Keratinocyte (primary cell): ENCODE measurements at regions not wholly inside any gene's neighbourhood (a gene's known extent, or its start where the extent isn't known, plus 50 kb on each side); places are given as distances from the start of the nearest gene placed in this dataset.

Experiments
- DNase-seq: peaks from one replicate; pipeline ENCODE4 v3.0.0-alpha.2; 2011; ENCODE audit warnings: low read depth, missing footprints, low spot score
- FAIRE-seq: peaks from 2 replicates; lab custom pipeline; 2011; peaks lifted over from hg19 to GRCh38; lab: Jason Lieb, UNC
- H2AFZ ChIP-seq: 2 replicates; pipeline ENCODE4 v1.6.0; 2012; ENCODE audit warnings: low read length, control low read depth, inconsistent platforms; ENCODE audit not compliant: control insufficient read depth
- H3K27ac ChIP-seq: 2 replicates; pipeline ENCODE4 v1.5.1; 2011; ENCODE audit warnings: low read length; ENCODE audit not compliant: control insufficient read depth, insufficient read depth
- H3K27me3 ChIP-seq: 3 replicates; pipeline ENCODE4 v1.6.0; 2011; ENCODE audit warnings: low read length; ENCODE audit not compliant: control insufficient read depth, insufficient read depth; ENCODE audit errors: extremely low read depth
- H3K36me3 ChIP-seq, 2 experiments: 2 replicates in 1 of 2; 3 replicates in 1 of 2; pipeline ENCODE4 v1.5.1; 2011; ENCODE audit warnings: low read length in 2 of 2, mild to moderate bottlenecking in 1 of 2; ENCODE audit not compliant: control insufficient read depth in 2 of 2, insufficient read depth in 2 of 2; ENCODE audit errors: extremely low read depth in 1 of 2
- H3K4me1 ChIP-seq: 3 replicates; pipeline ENCODE4 v1.5.1; 2011; ENCODE audit warnings: low read length; ENCODE audit not compliant: control insufficient read depth, insufficient read depth; ENCODE audit errors: extremely low read depth
- H3K4me2 ChIP-seq: 3 replicates; pipeline ENCODE4 v1.6.0; 2011; ENCODE audit warnings: low read depth, low read length; ENCODE audit not compliant: control insufficient read depth, insufficient read depth; ENCODE audit errors: extremely low read depth
- H3K4me3 ChIP-seq, 3 experiments: fragments of 200-600 bp in 1 of 3; sonication (generic) in 1 of 3; 2 replicates in 2 of 3; 3 replicates in 1 of 3; pipeline ENCODE4 v1.5.1; 2011 to 2016; ENCODE audit warnings: low read length in 3 of 3, mild to moderate bottlenecking in 3 of 3, control low read depth in 2 of 3, inconsistent platforms in 1 of 3, low read depth in 1 of 3, mixed read lengths in 1 of 3, mixed run types in 1 of 3, moderate library complexity in 1 of 3; ENCODE audit not compliant: control insufficient read depth in 2 of 3, insufficient read depth in 2 of 3; ENCODE audit errors: extremely low read depth in 1 of 3
- H3K79me2 ChIP-seq: 2 replicates; pipeline ENCODE4 v1.6.0; 2012; ENCODE audit warnings: low read length; ENCODE audit not compliant: control insufficient read depth, insufficient read depth
- H3K9ac ChIP-seq: 3 replicates; pipeline ENCODE4 v1.6.0; 2011; ENCODE audit warnings: low read length; ENCODE audit not compliant: control insufficient read depth, insufficient read depth; ENCODE audit errors: extremely low read depth
- H3K9me1 ChIP-seq: 3 replicates; pipeline ENCODE4 v1.6.0; 2011; ENCODE audit warnings: low read length; ENCODE audit not compliant: control insufficient read depth, insufficient read depth; ENCODE audit errors: extremely low read depth
- H3K9me3 ChIP-seq: 2 replicates; pipeline ENCODE4 v1.5.1; 2012; ENCODE audit warnings: low read depth, low read length; ENCODE audit not compliant: control insufficient read depth
- H4K20me1 ChIP-seq: 3 replicates; pipeline ENCODE4 v1.6.0; 2011; ENCODE audit warnings: low read length; ENCODE audit not compliant: control insufficient read depth, insufficient read depth; ENCODE audit errors: extremely low read depth
- CTCF ChIP-seq, 3 experiments: IDR thresholded peaks in 1 of 3; conservative IDR thresholded peaks in 1 of 3; optimal IDR thresholded peaks in 1 of 3; 2 replicates in 2 of 3; 3 replicates in 1 of 3; pipeline versions ENCODE3 to v1.5.1; 2011; ENCODE audit warnings: low read length in 3 of 3, mild to moderate bottlenecking in 3 of 3, moderate library complexity in 2 of 3, control low read depth in 1 of 3, inconsistent platforms in 1 of 3; ENCODE audit not compliant: insufficient read depth in 2 of 3; ENCODE audit errors: extremely low read depth in 1 of 3
- EZH2 ChIP-seq: IDR thresholded peaks from one replicate; pipeline ENCODE4 v1.6.1; 2012; ENCODE audit warnings: inconsistent platforms, mild to moderate bottlenecking, low read length, moderate library complexity
- dilution Hi-C: fragments of 300-500 bp; cut with MboI; formaldehyde crosslinking; loops from one replicate; pipeline ENCODE4 v1.7.0; 2020; ENCODE audit warnings: low sequenced_read_pairs; ENCODE audit not compliant: extremely low pct_ligation_motif_present

DNA sequence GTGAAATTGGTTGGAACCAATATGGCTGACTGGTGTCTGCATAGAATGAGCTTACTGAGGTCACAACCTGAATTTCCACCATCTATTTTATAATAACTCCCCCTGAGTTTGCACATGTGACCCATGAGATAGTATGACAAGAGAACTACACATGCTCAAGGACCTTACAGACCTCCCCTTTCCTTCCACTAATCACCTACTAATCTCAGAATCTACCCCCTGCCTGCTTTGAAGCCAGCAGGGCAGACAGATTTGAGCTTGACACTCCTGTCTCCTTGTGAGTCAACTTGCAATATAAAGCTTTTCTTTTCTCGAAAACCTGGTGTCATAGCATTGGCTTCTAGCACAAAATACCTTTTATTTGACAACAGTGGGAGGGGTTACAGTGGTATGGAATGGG lies 248.4 kb downstream of the RFC3 start:
- H3K36me3 ChIP-seq, result no peaks in the 10 kb centered on the region
- H3K9me3 ChIP-seq, result no peaks in the 10 kb centered on the region
- peak overlapping the region; percentile 22 for H3K4me2 ChIP-seq
- no peak overlapping the region for H3K9ac ChIP-seq
- no peaks in the 10 kb centered on the region for H3K79me2 ChIP-seq
- H3K9me1 ChIP-seq, result no peaks in the 10 kb centered on the region
- no peak overlapping the region for H3K4me3 ChIP-seq
- peak overlapping the region; percentile 5 for H3K27ac ChIP-seq
- H2AFZ ChIP-seq, result peak overlapping the region; percentile 1
- no peaks in the 10 kb centered on the region for H3K27me3 ChIP-seq
- no peaks in the 10 kb centered on the region for H4K20me1 ChIP-seq
- H3K4me1 ChIP-seq, result peaks cover 20% of the 10 kb centered on the region
- DNase-seq, result no peak
- dilution Hi-C loops, result no loop called here
- no peak for FAIRE-seq
- TF ChIP-seq EZH2 (no peak), CTCF (optimal IDR thresholded peaks at IDR 0.05 in 1 of 3, IDR thresholded peaks at IDR 0.05 in 1 of 3, conservative IDR thresholded peaks at IDR 0.05 in 1 of 3; ENCODE audit: extremely low read depth in 1 of 3, insufficient read depth in 2 of 3, low read length in 3 of 3) (no peak)

DNA sequence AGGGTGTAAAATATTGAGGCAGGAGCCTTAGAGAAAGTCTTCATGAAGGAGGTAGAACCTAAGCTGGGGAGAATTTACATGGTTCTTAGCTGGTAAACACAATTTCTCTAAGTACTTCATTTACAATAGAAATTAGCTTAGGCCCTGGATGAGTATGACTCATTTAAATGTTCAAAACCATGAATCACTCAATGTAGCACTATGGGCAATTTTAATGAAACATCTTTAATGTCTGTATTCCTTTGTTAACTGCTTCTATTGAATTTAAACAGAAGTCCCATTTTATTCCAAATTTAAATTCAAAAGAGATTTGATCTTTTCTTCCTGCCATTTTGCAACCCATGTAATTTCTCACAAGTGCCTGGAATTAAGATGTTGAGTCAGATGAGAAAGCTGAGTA lies 252.1 kb downstream of the RFC3 start:
- Histone ChIP-seq H3K4me2 (no peak overlapping the region), H2AFZ (no peak overlapping the region), H3K9ac (no peak overlapping the region), H4K20me1 (no peaks in the 10 kb centered on the region), H3K36me3 (no peaks in the 10 kb centered on the region), H3K9me1 (no peaks in the 10 kb centered on the region), H3K9me3 (no peaks in the 10 kb centered on the region), H3K79me2 (no peaks in the 10 kb centered on the region), H3K27me3 (no peaks in the 10 kb centered on the region), H3K27ac (no peak overlapping the region), H3K4me1 (peaks cover 20% of the 10 kb centered on the region), H3K4me3 (no peak overlapping the region)
- DNase-seq (peak; percentile 15), FAIRE-seq (peak; percentile 51)
- TF ChIP-seq EZH2 (no peak), CTCF (optimal IDR thresholded peaks at IDR 0.05 in 1 of 3, IDR thresholded peaks at IDR 0.05 in 1 of 3, conservative IDR thresholded peaks at IDR 0.05 in 1 of 3; ENCODE audit: extremely low read depth in 1 of 3, insufficient read depth in 2 of 3, low read length in 3 of 3) (no peak)
- dilution Hi-C loops, result no loop called here
